ENCODE measurements at regions not wholly inside any gene's neighbourhood (a gene's known extent, or its start where the extent isn't known, plus 50 kb on each side); places are given as distances from the start of the nearest gene placed in this dataset.

DNA sequence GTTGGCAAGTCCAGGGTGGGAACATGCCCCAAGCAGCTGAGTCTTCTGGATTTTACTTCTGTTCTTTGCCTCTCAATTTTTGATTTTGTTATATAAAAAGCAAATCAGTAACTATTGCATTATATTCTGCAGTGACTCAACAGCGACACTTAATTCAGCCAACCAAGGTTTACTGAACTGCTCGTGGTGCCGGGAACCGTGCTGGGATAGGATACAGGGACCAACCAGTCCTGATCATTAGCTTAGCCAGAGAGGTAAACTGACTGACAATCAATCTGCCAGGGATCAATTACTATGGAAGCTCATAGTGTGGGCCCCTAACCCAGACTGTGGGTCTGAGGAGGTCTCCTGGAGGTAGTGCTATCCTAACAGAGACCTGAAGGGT, 68.4 kb upstream of the ZNF281 start:
- TF ChIP-seq, protein P1, sequence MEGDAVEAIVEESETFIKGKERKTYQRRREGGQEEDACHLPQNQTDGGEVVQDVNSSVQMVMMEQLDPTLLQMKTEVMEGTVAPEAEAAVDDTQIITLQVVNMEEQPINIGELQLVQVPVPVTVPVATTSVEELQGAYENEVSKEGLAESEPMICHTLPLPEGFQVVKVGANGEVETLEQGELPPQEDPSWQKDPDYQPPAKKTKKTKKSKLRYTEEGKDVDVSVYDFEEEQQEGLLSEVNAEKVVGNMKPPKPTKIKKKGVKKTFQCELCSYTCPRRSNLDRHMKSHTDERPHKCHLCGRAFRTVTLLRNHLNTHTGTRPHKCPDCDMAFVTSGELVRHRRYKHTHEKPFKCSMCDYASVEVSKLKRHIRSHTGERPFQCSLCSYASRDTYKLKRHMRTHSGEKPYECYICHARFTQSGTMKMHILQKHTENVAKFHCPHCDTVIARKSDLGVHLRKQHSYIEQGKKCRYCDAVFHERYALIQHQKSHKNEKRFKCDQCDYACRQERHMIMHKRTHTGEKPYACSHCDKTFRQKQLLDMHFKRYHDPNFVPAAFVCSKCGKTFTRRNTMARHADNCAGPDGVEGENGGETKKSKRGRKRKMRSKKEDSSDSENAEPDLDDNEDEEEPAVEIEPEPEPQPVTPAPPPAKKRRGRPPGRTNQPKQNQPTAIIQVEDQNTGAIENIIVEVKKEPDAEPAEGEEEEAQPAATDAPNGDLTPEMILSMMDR (IDR thresholded peaks at IDR 0.05; ENCODE audit: insufficient read depth, low read depth, low read length, missing control alignments), result no peak
- no peak overlapping the region for H3K4me3 ChIP-seq (ENCODE audit: low read depth, low read length)
- DNase-seq (ENCODE audit: low read depth), result no peak

DNA sequence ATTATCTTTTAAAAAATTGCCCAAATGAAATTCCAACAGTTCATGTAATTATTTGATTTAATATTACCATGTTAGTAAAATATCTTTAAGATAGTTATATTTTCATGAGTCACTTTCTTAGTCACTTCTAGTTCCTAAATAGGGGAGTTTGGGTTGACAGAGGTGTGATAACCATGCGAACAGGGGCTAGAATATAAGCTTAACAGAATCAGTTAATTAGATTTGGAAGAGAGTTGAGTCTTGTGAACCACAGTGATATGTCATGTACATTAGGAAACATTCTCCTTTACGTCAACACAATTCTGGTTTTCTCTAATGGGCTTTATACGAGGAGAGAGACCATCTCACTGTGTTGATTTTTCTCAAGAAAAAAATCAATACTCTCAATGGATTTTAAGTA, 64.8 kb upstream of the ZNF281 start:
- TF ChIP-seq, protein P1 (IDR thresholded peaks at IDR 0.05; ENCODE audit: insufficient read depth, low read depth, low read length, missing control alignments), result no peak
- no peak overlapping the region for H3K4me3 ChIP-seq (ENCODE audit: low read depth, low read length)
- DNase-seq (ENCODE audit: low read depth), result no peak

DNA sequence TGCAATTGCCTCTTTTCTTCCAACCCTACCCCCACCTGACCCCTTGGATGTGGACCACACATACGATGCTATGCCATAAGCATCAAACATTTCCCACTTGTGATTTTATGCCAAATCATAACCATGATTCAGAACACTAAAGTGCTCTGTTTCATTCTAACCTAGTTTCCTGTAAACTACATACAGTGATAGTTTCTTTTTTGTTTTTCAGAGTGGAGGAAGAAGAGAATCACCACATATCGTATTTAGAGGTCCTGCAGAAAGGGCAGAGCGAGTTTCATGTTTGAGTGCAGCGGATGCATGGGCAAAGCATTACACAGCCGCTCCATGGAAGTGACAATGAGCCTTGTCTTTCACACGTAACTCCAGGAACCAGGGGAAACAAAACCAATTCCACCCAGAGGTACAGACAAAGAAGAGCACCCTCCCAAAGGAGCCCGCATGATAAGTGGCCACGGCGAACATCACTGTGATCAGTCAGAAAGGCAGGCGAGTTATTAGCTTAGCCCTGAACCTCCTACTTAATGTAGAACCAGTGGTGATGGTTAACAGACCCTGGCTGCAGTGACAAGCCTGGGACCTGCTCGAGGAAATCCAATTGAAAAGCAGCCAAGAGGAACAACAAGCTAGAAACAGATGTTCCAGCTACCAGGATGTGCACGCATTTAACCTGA, 64.0 kb upstream of the ZNF281 start:
- H3K4me3 ChIP-seq (ENCODE audit: low read depth, low read length), result peak overlapping the region; percentile 38
- TF ChIP-seq, protein P1 (IDR thresholded peaks at IDR 0.05; ENCODE audit: insufficient read depth, low read depth, low read length, missing control alignments), result no peak
- DNase-seq (ENCODE audit: low read depth), result peak; percentile 75

DNA sequence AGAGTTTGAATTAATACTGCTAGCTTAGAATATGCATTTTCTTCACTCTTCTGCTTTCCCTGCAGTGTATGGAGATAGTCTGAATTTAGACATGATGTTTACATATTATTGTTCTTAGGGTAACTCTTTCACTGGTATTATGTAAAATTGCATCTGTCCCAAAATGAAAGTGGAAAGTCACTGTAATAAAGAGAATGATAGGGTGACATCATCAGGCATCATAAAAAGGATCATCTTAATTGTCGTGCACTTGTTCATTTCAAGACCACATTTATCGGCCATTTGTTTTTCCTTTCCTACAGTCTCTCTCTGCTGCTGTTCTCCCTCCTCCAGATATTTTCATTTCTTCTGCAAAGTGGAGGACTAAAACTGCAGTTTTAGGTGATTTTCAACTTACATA, 61.9 kb upstream of the ZNF281 start:
- TF ChIP-seq, protein P1 (IDR thresholded peaks at IDR 0.05; ENCODE audit: insufficient read depth, low read depth, low read length, missing control alignments), result no peak

DNA sequence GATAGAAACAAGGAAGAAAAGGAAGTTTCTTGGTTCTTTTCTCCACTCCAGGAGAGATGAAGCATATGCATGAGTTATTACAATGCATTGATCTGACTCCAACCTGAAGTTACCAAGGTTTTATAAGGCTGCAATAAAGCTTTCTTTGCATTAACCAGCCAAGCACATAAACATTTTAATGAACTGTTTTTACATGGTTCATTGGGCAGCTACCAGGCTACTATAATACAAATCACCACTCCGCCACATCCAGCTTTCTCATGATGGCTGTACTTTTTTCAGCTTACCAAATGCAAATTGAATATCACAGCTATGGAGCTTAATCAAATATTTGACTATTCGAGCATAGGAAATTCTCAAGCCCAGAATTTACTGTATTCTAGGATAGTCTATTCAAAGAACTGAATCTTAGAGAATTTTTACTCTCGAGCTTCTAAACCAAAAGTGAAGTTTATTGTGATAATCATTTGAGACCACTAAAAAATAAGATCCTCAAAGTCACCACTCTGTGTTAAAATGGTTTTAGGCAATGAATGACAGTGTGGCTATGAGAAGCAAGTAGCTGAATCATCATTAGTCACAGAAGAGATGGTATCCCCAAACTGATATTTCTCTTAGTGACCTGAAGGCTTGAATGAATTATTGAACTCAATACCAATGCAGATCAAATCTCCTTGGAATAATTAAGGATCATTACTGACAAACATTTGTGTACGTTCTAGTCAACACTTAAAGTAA, 58.6 kb upstream of the ZNF281 start:
- H3K4me3 ChIP-seq (ENCODE audit: low read depth, low read length), result no peak overlapping the region
- DNase-seq (ENCODE audit: low read depth), result no peak
- TF ChIP-seq, protein P1 (IDR thresholded peaks at IDR 0.05; ENCODE audit: insufficient read depth, low read depth, low read length, missing control alignments), result no peak

More for the DNA sequence above, 61.9 kb upstream of the ZNF281 start:
- H3K4me3 ChIP-seq (ENCODE audit: low read depth, low read length), result no peak overlapping the region
- no peak for DNase-seq (ENCODE audit: low read depth)

DNA sequence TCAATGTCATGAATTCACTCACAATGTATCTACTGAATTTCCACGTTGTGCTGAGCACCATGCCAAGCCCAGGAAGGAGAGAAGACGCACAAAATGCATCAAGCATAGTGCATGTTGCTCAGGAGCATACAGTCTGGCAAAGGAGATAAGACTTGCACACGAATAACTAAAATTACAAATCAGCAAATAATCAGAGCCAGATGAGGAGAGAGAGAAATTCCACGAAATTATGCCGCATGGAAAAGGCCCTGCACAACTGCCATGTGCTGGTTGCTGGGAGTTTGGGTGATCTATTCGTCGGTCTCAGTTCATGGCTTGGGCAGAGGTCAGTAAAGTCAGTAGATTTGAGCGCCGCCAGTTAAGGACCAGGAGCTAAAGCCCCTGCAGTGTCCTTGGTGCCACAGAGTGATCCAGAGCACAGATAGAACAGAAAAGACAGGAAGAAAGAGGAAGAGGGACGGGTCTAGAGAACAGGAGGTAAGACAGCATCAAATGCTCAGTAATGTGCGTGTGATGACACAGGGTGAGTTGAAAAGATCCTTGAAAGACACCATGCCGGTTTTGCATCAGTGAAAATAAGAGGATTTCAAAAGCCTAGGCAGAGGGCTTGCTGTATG, 55.1 kb upstream of the ZNF281 start:
- H3K4me3 ChIP-seq (ENCODE audit: low read depth, low read length), result no peak overlapping the region
- TF ChIP-seq, protein P1 (IDR thresholded peaks at IDR 0.05; ENCODE audit: insufficient read depth, low read depth, low read length, missing control alignments), result no peak
- DNase-seq (ENCODE audit: low read depth), result no peak
